ENCODE measurements at regions not wholly inside any gene's neighbourhood (a gene's known extent, or its start where the extent isn't known, plus 50 kb on each side); places are given as distances from the start of the nearest gene placed in this dataset.

DNA sequence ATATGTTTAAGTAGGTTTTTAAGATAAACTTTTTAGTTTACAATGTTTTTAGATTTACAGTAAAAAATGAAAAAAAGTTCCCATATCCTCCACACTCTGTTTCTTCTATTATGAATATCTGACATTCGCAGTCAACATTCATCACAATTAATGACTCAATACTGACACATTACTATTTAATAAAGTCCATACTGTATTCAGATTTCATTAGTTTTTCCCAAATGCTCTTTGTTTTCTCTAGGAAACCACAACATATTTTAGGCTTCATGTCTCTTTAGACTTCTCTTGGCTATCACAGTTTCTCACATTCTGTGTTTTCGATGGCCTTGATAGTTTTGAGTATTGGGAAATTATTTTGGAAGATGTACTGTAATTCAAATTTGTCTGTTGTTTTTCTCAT, 399.8 kb downstream of the SLC6A15 start:
- H3K79me2 ChIP-seq (ENCODE audit: control insufficient read depth in 1 of 2, insufficient read depth in 2 of 2, low read length in 2 of 2) = no peaks in the 10 kb centered on the region
- POLR2A ChIA-PET (ENCODE audit: partially characterized antibody) = no interaction called here
- H4K20me1 ChIP-seq (replicated peaks in 1 of 2; ENCODE audit: control insufficient read depth in 1 of 2, insufficient read depth in 2 of 2, low read length in 2 of 2) = no peaks in the 10 kb centered on the region
- no peak overlapping the region for H2BK5ac ChIP-seq (ENCODE audit: low read depth, low read length)
- FAIRE-seq = no peak
- H3K4me3 ChIP-seq (ENCODE audit: extremely low read depth in 1 of 4, insufficient read depth in 2 of 4, low read depth in 3 of 4, low read length in 4 of 4) = no peak overlapping the region
- no peaks in the 10 kb centered on the region for H3K79me1 ChIP-seq (ENCODE audit: low read depth, low read length)
- no peaks in the 10 kb centered on the region for H3K36me3 ChIP-seq (ENCODE audit: control insufficient read depth in 2 of 4, insufficient read depth in 4 of 4, low read length in 3 of 4)
- H4K8ac ChIP-seq (ENCODE audit: extremely low read depth, insufficient read depth, low read length) = no peak overlapping the region
- no peak overlapping the region for H2BK15ac ChIP-seq (ENCODE audit: low read length)
- CTCF ChIA-PET (ENCODE audit: partially characterized antibody) = interaction anchor here (1.0 kb wide), 1 partner anchor 12 kb away, joined by 3 read pairs; no protein-coding TSS in a partner anchor
- no peak overlapping the region for H3K4ac ChIP-seq (replicated peaks; ENCODE audit: insufficient read length, low read depth, low read length)
- no peak for DNase-seq (ENCODE audit: low read depth in 1 of 2, low spot score in 2 of 2)
- H4K5ac ChIP-seq (ENCODE audit: insufficient read length, low read depth, low read length) = no peak overlapping the region
- no peak overlapping the region for H3K27ac ChIP-seq (ENCODE audit: low read depth, low read length)
- no peak overlapping the region for H3K9ac ChIP-seq (replicated peaks in 1 of 4; ENCODE audit: extremely low read depth in 1 of 4, low read depth in 3 of 4, low read length in 3 of 4)
- H3K23me2 ChIP-seq (ENCODE audit: low read depth, low read length) = no peaks in the 10 kb centered on the region
- H3K56ac ChIP-seq (replicated peaks; ENCODE audit: insufficient read length, low read depth, low read length) = no peak overlapping the region
- no peak overlapping the region for H3K4me2 ChIP-seq (ENCODE audit: insufficient read depth in 1 of 2, low read depth in 2 of 2, low read length in 2 of 2)
- H2BK120ac ChIP-seq (replicated peaks; ENCODE audit: low read depth, low read length) = no peak overlapping the region
- H3K14ac ChIP-seq (ENCODE audit: insufficient read length) = no peak overlapping the region
- no peaks in the 10 kb centered on the region for H3K4me1 ChIP-seq (replicated peaks in 1 of 4; ENCODE audit: control insufficient read depth in 3 of 4, insufficient read depth in 4 of 4, low read length in 3 of 4)
- H2BK12ac ChIP-seq (ENCODE audit: low read depth, low read length) = no peak overlapping the region
- H2AFZ ChIP-seq (ENCODE audit: low read length) = no peak overlapping the region
- no peak overlapping the region for H3K23ac ChIP-seq (ENCODE audit: insufficient read length)
- H3K18ac ChIP-seq (ENCODE audit: extremely low read depth, low read length) = no peak overlapping the region
- H2BK20ac ChIP-seq (ENCODE audit: low read length) = no peak overlapping the region
- H4K91ac ChIP-seq (replicated peaks; ENCODE audit: insufficient read length, low read length) = no peak overlapping the region
- H2AK5ac ChIP-seq (ENCODE audit: low read depth, low read length) = no peak overlapping the region
- WGBS, 2 experiments (ENCODE audit: extremely low coverage in 1 of 2, insufficient coverage in 1 of 2, insufficient read length in 1 of 2, insufficient replicate concordance in 2 of 2, low coverage in 1 of 2, low lambda C conversion rate in 2 of 2, missing lambda C conversion rate in 1 of 2) = 93% methylated on average over 2 of the region's 2 CpGs; no CpG with 5 or more reads in 1 of the 2 experiments
- H3K27me3 ChIP-seq (replicated peaks in 1 of 4; ENCODE audit: control insufficient read depth in 3 of 4, extremely low read depth in 1 of 4, insufficient read depth in 3 of 4, low read length in 3 of 4) = no peaks in the 10 kb centered on the region
- H3K9me3 ChIP-seq (ENCODE audit: insufficient read depth in 2 of 2, low read depth in 1 of 2, low read length in 1 of 2) = no peaks in the 10 kb centered on the region
- no peak for TF ChIP-seq CHD7 (IDR thresholded peaks at IDR 0.05; ENCODE audit: insufficient replicate concordance, low read length)

Data from H1 (cell line).